GM23338 (cell line): ENCODE measurements at regions not wholly inside any gene's neighbourhood (a gene's known extent, or its start where the extent isn't known, plus 50 kb on each side); places are given as distances from the start of the nearest gene placed in this dataset.
A peak's percentile ranks its signal among the peaks of the same experiment; 100 is the strongest.

Experiments used
- ATAC-seq: fragments of 200-7000 bp; cut with Tn5 transposase; 3 replicates; pipeline ENCODE4 v1.9.1; 2020
- DNase-seq: peaks from one replicate; pipeline ENCODE4 v3.0.0-alpha.2; 2015; ENCODE audit warnings: low spot score
- H2AFZ ChIP-seq: fragments of 200-600 bp; sonication (generic); 2 replicates; pipeline ENCODE4 v1.8.0; 2016; ENCODE audit warnings: antibody characterized with exemption, mild to moderate bottlenecking, moderate library complexity
- H3F3A ChIP-seq: fragments of 200-600 bp; sonication (generic); replicated peaks from 2 replicates; pipeline ENCODE4 v1.8.0; 2017; ENCODE audit warnings: antibody characterized with exemption, mixed run types, low read depth
- H3K27ac ChIP-seq: fragments of 200-600 bp; sonication (generic); 2 replicates; pipeline ENCODE4 v1.6.1; 2016; ENCODE audit warnings: low read depth
- H3K27me3 ChIP-seq: fragments of 200-600 bp; sonication (generic); 2 replicates; pipeline ENCODE4 v1.8.0; 2016; ENCODE audit warnings: mild to moderate bottlenecking, mixed run types, moderate library complexity; ENCODE audit not compliant: insufficient read depth
- H3K36me3 ChIP-seq: fragments of 200-600 bp; sonication (generic); 2 replicates; pipeline ENCODE4 v1.8.0; 2016; ENCODE audit warnings: mild to moderate bottlenecking; ENCODE audit not compliant: insufficient read depth
- H3K4me1 ChIP-seq: fragments of 200-600 bp; sonication (generic); 2 replicates; pipeline ENCODE4 v1.8.0; 2016; ENCODE audit warnings: mild to moderate bottlenecking, moderate library complexity; ENCODE audit not compliant: insufficient read depth
- H3K4me2 ChIP-seq: fragments of 200-600 bp; sonication (generic); 2 replicates; pipeline ENCODE4 v1.7.1; 2017; ENCODE audit warnings: mixed run types
- H3K4me3 ChIP-seq: fragments of 200-600 bp; sonication (generic); 2 replicates; pipeline ENCODE4 v1.6.1; 2016; ENCODE audit warnings: mixed run types
- H3K79me2 ChIP-seq: fragments of 200-600 bp; sonication (generic); replicated peaks from 2 replicates; pipeline ENCODE4 v1.8.0; 2017; ENCODE audit warnings: mild to moderate bottlenecking; ENCODE audit not compliant: insufficient read depth
- H3K9me2 ChIP-seq: fragments of 200-600 bp; sonication (generic); 2 replicates; pipeline ENCODE4 v1.8.0; 2017; ENCODE audit not compliant: insufficient read depth
- H4K20me1 ChIP-seq: fragments of 200-600 bp; sonication (generic); replicated peaks from 2 replicates; pipeline ENCODE4 v1.8.0; 2017; ENCODE audit warnings: mild to moderate bottlenecking; ENCODE audit not compliant: insufficient read depth
- H3K27ac Mint-ChIP-seq: 2 replicates; pipeline ENCODE4 v1.8.0; 2020; ENCODE audit warnings: inconsistent platforms, mild to moderate bottlenecking, moderate library complexity, mixed read lengths
- H3K27me3 Mint-ChIP-seq: 3 replicates; pipeline ENCODE4 v1.8.0; 2022; ENCODE audit warnings: low read depth, mild to moderate bottlenecking, moderate library complexity, mixed read lengths, inconsistent platforms; ENCODE audit not compliant: insufficient read depth, poor library complexity
- H3K36me3 Mint-ChIP-seq: 3 replicates; pipeline ENCODE4 v1.8.0; 2021; ENCODE audit warnings: low read depth, mild to moderate bottlenecking, inconsistent platforms, moderate library complexity, mixed read lengths
- H3K4me1 Mint-ChIP-seq: 3 replicates; pipeline ENCODE4 v1.8.0; 2020; ENCODE audit warnings: mild to moderate bottlenecking, inconsistent platforms, mixed read lengths
- H3K4me3 Mint-ChIP-seq: 3 replicates; pipeline ENCODE4 v1.8.0; 2021; ENCODE audit warnings: moderate library complexity, mild to moderate bottlenecking, inconsistent platforms, mixed read lengths
- H3K9me3 Mint-ChIP-seq: 3 replicates; pipeline ENCODE4 v1.8.0; 2020; ENCODE audit warnings: moderate library complexity, mild to moderate bottlenecking, inconsistent platforms, mixed read lengths
- CREB1 ChIP-seq: fragments of 250-450 bp; sonication (Bioruptor Pico); IDR thresholded peaks from 2 replicates; pipeline ENCODE4 v1.5.0; 2020; ENCODE audit warnings: low read depth, mild to moderate bottlenecking, moderate library complexity
- POLR2AphosphoS5 ChIP-seq: IDR thresholded peaks from 2 replicates; pipeline ENCODE4 v1.6.1; 2016; ENCODE audit warnings: antibody characterized with exemption, low read depth
- TF ChIP-seq, protein P1 (sequence below), 2 experiments: fragments of 200-600 bp in 1 of 2; sonication (generic) in 1 of 2; conservative IDR thresholded peaks; 2 replicates each; pipeline versions ENCODE4 v1.5.1 to v1.6.1; 2016 to 2017; ENCODE audit warnings: antibody characterized with exemption in 2 of 2, low read depth in 2 of 2, mild to moderate bottlenecking in 2 of 2, moderate library complexity in 1 of 2
- TF ChIP-seq, protein P2 (sequence below): fragments of 250-450 bp; sonication (Bioruptor Pico); IDR thresholded peaks from 2 replicates; pipeline ENCODE4 v1.5.0; 2020; ENCODE audit warnings: mild to moderate bottlenecking, moderate library complexity

DNA sequence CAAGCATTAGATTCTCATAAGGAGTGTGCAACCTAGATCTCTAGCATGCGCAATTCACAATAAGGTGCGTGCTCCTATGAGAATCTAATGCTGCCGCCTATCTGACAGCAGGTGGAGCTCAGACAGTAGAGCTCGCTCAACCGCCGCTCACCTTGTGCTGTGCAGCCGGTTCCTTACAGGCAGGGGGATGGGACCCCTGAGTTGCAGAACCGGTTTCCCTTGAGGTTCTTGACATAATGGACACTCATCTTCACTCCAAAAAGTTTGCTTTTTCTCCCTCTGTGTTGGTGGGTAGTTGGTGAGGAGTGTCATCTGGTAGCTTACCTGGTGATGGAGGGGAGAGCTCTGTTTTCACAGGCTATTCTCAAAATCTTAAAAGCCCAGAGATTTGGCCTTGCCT, 324.0 kb upstream of the TBL1XR1 start:
- Histone ChIP-seq H4K20me1 (no peaks in the 10 kb centered on the region), H3K9me2 (peaks cover 7% of the 10 kb centered on the region; the same call in 1 of the 2 replicates), H3K79me2 (no peaks in the 10 kb centered on the region), H3K27me3 (no peaks in the 10 kb centered on the region), H3K36me3 (no peaks in the 10 kb centered on the region), H3K4me3 (no peak overlapping the region), H3F3A (no peaks in the 10 kb centered on the region), H3K27ac (no peak overlapping the region), H2AFZ (no peak overlapping the region), H3K4me2 (no peak overlapping the region), H3K4me1 (peaks cover 11% of the 10 kb centered on the region)
- H3K4me1 Mint-ChIP-seq: peaks cover 16% of the 10 kb centered on the region
- no peaks in the 10 kb centered on the region for H3K36me3 Mint-ChIP-seq
- ATAC-seq: peak; percentile 97
- peak; percentile 78 for DNase-seq
- TF ChIP-seq POLR2AphosphoS5: no peak
- TF ChIP-seq, protein P1, sequence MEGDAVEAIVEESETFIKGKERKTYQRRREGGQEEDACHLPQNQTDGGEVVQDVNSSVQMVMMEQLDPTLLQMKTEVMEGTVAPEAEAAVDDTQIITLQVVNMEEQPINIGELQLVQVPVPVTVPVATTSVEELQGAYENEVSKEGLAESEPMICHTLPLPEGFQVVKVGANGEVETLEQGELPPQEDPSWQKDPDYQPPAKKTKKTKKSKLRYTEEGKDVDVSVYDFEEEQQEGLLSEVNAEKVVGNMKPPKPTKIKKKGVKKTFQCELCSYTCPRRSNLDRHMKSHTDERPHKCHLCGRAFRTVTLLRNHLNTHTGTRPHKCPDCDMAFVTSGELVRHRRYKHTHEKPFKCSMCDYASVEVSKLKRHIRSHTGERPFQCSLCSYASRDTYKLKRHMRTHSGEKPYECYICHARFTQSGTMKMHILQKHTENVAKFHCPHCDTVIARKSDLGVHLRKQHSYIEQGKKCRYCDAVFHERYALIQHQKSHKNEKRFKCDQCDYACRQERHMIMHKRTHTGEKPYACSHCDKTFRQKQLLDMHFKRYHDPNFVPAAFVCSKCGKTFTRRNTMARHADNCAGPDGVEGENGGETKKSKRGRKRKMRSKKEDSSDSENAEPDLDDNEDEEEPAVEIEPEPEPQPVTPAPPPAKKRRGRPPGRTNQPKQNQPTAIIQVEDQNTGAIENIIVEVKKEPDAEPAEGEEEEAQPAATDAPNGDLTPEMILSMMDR (conservative IDR thresholded peaks at IDR 0.05; ENCODE audit: low read depth in 2 of 2): peak; percentile 49 to 74
- TF ChIP-seq, protein P2, sequence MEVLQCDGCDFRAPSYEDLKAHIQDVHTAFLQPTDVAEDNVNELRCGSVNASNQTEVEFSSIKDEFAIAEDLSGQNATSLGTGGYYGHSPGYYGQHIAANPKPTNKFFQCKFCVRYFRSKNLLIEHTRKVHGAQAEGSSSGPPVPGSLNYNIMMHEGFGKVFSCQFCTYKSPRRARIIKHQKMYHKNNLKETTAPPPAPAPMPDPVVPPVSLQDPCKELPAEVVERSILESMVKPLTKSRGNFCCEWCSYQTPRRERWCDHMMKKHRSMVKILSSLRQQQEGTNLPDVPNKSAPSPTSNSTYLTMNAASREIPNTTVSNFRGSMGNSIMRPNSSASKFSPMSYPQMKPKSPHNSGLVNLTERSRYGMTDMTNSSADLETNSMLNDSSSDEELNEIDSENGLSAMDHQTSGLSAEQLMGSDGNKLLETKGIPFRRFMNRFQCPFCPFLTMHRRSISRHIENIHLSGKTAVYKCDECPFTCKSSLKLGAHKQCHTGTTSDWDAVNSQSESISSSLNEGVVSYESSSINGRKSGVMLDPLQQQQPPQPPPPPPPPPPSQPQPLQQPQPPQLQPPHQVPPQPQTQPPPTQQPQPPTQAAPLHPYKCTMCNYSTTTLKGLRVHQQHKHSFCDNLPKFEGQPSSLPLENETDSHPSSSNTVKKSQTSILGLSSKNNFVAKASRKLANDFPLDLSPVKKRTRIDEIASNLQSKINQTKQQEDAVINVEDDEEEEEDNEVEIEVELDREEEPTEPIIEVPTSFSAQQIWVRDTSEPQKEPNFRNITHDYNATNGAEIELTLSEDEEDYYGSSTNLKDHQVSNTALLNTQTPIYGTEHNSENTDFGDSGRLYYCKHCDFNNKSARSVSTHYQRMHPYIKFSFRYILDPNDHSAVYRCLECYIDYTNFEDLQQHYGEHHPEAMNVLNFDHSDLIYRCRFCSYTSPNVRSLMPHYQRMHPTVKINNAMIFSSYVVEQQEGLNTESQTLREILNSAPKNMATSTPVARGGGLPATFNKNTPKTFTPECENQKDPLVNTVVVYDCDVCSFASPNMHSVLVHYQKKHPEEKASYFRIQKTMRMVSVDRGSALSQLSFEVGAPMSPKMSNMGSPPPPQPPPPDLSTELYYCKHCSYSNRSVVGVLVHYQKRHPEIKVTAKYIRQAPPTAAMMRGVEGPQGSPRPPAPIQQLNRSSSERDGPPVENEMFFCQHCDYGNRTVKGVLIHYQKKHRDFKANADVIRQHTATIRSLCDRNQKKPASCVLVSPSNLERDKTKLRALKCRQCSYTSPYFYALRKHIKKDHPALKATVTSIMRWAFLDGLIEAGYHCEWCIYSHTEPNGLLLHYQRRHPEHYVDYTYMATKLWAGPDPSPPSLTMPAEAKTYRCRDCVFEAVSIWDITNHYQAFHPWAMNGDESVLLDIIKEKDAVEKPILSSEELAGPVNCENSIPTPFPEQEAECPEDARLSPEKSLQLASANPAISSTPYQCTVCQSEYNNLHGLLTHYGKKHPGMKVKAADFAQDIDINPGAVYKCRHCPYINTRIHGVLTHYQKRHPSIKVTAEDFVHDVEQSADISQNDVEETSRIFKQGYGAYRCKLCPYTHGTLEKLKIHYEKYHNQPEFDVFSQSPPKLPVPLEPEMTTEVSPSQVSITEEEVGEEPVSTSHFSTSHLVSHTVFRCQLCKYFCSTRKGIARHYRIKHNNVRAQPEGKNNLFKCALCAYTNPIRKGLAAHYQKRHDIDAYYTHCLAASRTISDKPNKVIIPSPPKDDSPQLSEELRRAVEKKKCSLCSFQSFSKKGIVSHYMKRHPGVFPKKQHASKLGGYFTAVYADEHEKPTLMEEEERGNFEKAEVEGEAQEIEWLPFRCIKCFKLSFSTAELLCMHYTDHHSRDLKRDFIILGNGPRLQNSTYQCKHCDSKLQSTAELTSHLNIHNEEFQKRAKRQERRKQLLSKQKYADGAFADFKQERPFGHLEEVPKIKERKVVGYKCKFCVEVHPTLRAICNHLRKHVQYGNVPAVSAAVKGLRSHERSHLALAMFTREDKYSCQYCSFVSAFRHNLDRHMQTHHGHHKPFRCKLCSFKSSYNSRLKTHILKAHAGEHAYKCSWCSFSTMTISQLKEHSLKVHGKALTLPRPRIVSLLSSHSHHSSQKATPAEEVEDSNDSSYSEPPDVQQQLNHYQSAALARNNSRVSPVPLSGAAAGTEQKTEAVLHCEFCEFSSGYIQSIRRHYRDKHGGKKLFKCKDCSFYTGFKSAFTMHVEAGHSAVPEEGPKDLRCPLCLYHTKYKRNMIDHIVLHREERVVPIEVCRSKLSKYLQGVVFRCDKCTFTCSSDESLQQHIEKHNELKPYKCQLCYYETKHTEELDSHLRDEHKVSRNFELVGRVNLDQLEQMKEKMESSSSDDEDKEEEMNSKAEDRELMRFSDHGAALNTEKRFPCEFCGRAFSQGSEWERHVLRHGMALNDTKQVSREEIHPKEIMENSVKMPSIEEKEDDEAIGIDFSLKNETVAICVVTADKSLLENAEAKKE (CRISPR knock-in tag): peak; percentile 61; the same call in 1 of the 2 replicates
- no peak overlapping the region for H3K27ac Mint-ChIP-seq
- H3K27me3 Mint-ChIP-seq: no peaks in the 10 kb centered on the region
- no peak overlapping the region for H3K4me3 Mint-ChIP-seq
- H3K9me3 Mint-ChIP-seq: no peaks in the 10 kb centered on the region

DNA sequence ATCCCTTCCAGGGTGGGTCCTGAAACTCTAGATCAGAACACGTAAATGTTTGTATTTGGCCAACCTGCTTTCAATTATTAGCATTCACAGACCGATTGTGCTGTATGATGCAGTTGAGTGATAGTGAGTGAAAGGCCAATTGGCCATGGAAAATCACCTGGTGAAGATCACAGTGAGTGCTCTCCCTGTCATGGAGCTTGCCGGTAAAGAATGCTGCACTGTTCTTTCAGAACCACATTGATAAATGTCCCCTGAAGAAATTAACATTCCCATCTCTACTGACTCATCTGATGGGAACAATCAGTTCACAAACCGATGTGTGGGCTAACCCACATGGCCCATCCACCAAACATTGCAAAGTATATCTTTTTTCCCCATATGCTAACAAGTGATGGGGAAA, 324.8 kb upstream of the TBL1XR1 start:
- no peaks in the 10 kb centered on the region for H3K79me2 ChIP-seq
- H3K4me3 Mint-ChIP-seq: no peak overlapping the region
- H3K4me3 ChIP-seq: no peak overlapping the region
- no peak overlapping the region for H3K27ac ChIP-seq
- H3K9me2 ChIP-seq: peaks cover 7% of the 10 kb centered on the region; the same call in 1 of the 2 replicates
- no peaks in the 10 kb centered on the region for H3F3A ChIP-seq
- H3K27ac Mint-ChIP-seq: no peak overlapping the region
- H3K4me1 Mint-ChIP-seq: peaks cover 16% of the 10 kb centered on the region
- H4K20me1 ChIP-seq: no peaks in the 10 kb centered on the region
- ATAC-seq (no peak), DNase-seq (no peak)
- H3K36me3 ChIP-seq: no peaks in the 10 kb centered on the region
- H3K36me3 Mint-ChIP-seq: no peaks in the 10 kb centered on the region
- no peaks in the 10 kb centered on the region for H3K27me3 Mint-ChIP-seq
- peaks cover 8% of the 10 kb centered on the region for H3K4me1 ChIP-seq
- H3K27me3 ChIP-seq: no peaks in the 10 kb centered on the region
- H3K4me2 ChIP-seq: no peak overlapping the region
- H3K9me3 Mint-ChIP-seq: no peaks in the 10 kb centered on the region
- no peak overlapping the region for H2AFZ ChIP-seq
- TF ChIP-seq CREB1 (CRISPR knock-in tag): no peak
- TF ChIP-seq, protein P2 (CRISPR knock-in tag): no peak
